Chondrocyte (in vitro differentiated cells): ENCODE measurements at regions not wholly inside any gene's neighbourhood (a gene's known extent, or its start where the extent isn't known, plus 50 kb on each side); places are given as distances from the start of the nearest gene placed in this dataset.
"Not testable (repeated sequence)": the region's sequence is repeated elsewhere in the genome, so short reads cannot be mapped to it uniquely, and the experiment has no call there.

Experiments used
- DNase-seq: peaks from one replicate; pipeline ENCODE4 v3.0.0; 2021; ENCODE audit warnings: mixed read lengths, low spot score
- H3K27ac Mint-ChIP-seq: one replicate; pipeline ENCODE4 v1.8.0; 2021; ENCODE audit warnings: mild to moderate bottlenecking, moderate library complexity, mixed read lengths; ENCODE audit not compliant: unreplicated experiment
- H3K27me3 Mint-ChIP-seq: 2 replicates; pipeline ENCODE4 v1.8.0; 2021; ENCODE audit warnings: low read depth, mixed read lengths
- H3K36me3 Mint-ChIP-seq: 2 replicates; pipeline ENCODE4 v1.8.0; 2021; ENCODE audit warnings: low read depth, mixed read lengths
- H3K4me1 Mint-ChIP-seq: 2 replicates; pipeline ENCODE4 v1.8.0; 2021; ENCODE audit warnings: low read depth, mild to moderate bottlenecking, mixed read lengths
- H3K4me3 Mint-ChIP-seq: one replicate; pipeline ENCODE4 v1.8.0; 2021; ENCODE audit warnings: mild to moderate bottlenecking, moderate library complexity, mixed read lengths; ENCODE audit not compliant: unreplicated experiment
- H3K9me3 Mint-ChIP-seq: 2 replicates; pipeline ENCODE4 v1.8.0; 2021; ENCODE audit warnings: low read depth, mixed read lengths
- TF ChIP-seq, protein P1 (sequence below): fragments of 200-600 bp; sonication (generic); IDR thresholded peaks from 2 replicates; pipeline ENCODE4 v1.5.0; 2021; ENCODE audit warnings: antibody characterized with exemption, mild to moderate bottlenecking, moderate library complexity

DNA sequence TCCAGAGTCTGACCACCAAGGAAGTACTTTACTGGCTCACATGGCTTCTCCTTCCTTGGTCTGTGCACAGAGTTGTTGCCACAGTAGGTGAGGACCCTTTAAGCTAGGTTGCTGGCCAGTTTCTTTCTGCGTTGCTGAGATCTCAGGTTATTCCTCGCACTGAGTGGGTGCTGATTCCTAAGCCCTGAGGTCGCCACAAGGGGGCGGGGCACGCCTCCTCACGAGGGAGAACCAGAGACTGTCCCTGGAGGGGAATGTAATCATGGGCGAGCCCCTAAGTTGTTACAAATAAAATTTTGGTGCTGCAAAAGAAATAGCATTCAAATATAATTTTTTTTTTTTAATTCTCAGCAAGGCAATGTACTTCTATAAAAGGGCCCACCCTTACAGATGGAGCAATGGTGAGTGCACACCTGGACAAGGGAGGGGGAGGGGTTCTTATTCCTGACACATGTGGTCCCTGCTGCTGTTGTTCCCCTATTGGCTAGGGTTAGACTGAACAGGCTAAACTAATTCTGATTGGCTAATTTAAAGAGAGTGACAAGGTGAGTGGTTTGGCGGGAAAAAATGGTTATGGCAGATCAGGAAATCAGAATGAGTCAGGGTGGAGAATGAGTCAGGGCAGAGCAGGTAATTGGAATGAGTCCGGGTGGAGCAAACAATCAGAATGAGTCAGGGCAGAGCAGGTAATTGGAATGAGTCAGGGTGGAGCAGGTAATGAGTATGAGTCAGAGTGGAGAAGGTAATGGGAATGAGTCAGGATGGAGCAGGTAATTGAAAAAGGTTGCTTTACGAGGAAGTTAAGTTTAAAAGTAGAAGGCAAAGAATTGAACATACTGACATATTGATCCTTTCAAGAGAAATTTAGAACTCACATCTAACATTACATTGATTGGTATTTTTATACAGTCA lies 107.5 kb downstream of the VSIG4 start:
- peaks cover 24% of the 10 kb centered on the region for H3K9me3 Mint-ChIP-seq
- no peak overlapping the region for H3K4me3 Mint-ChIP-seq
- no peaks in the 10 kb centered on the region for H3K27me3 Mint-ChIP-seq

DNA sequence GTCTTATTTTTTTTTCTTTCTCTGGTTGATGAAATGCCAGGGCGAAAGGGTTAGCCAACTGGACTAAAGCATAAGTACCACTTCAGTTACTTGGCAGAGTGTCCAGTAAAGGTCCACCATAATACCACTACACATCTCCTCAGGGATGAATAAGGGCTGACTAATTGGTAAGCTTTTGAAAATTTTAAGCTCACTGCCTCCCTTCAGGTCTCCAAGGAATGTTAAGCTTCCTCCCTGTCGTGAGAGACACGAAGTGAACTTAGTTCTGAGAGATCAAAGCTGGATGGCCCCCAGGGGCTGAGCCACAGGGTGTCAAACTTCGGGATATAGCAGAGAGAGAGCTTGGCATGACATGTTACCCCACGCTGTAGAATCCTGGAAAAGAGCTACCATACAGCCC lies 111.4 kb downstream of the VSIG4 start:
- no peak overlapping the region for H3K4me3 Mint-ChIP-seq
- H3K9me3 Mint-ChIP-seq, result peaks cover 19% of the 10 kb centered on the region
- no peak overlapping the region for H3K27ac Mint-ChIP-seq
- H3K36me3 Mint-ChIP-seq, result no peaks in the 10 kb centered on the region
- TF ChIP-seq, protein P1, sequence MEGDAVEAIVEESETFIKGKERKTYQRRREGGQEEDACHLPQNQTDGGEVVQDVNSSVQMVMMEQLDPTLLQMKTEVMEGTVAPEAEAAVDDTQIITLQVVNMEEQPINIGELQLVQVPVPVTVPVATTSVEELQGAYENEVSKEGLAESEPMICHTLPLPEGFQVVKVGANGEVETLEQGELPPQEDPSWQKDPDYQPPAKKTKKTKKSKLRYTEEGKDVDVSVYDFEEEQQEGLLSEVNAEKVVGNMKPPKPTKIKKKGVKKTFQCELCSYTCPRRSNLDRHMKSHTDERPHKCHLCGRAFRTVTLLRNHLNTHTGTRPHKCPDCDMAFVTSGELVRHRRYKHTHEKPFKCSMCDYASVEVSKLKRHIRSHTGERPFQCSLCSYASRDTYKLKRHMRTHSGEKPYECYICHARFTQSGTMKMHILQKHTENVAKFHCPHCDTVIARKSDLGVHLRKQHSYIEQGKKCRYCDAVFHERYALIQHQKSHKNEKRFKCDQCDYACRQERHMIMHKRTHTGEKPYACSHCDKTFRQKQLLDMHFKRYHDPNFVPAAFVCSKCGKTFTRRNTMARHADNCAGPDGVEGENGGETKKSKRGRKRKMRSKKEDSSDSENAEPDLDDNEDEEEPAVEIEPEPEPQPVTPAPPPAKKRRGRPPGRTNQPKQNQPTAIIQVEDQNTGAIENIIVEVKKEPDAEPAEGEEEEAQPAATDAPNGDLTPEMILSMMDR, result no peak
- H3K27me3 Mint-ChIP-seq, result no peaks in the 10 kb centered on the region
- H3K4me1 Mint-ChIP-seq, result no peaks in the 10 kb centered on the region
- no peak for DNase-seq

More for the DNA sequence above, 107.5 kb downstream of the VSIG4 start:
- TF ChIP-seq, protein P1, result no peak
- Mint-ChIP-seq H3K4me1 (no peaks in the 10 kb centered on the region), H3K36me3 (no peaks in the 10 kb centered on the region), H3K27ac (no peak overlapping the region)
- DNase-seq, result no peak

DNA sequence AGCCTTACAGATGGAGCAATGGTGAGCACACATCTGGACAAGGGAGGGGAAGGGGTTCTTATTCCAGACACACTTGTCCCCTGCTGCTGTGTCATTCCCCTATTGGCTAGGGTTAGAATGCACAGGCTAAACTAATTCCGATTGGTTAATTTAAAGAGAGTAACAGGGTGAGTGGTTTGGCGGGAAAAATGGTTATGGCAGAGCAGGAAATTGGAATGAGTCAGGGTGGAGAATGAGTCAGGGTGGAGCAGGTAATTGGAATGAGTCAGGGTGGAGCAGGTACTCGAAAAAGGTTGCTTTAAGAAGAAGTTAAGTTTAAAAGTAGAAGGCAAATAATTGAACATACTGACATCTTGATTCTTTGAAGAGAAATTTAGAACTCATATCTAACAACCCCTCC lies 112.5 kb downstream of the VSIG4 start:
- H3K27me3 Mint-ChIP-seq, H3K27ac Mint-ChIP-seq, DNase-seq, H3K4me1 Mint-ChIP-seq, H3K4me3 Mint-ChIP-seq, H3K36me3 Mint-ChIP-seq: not testable (repeated sequence)
- peaks cover 15% of the 10 kb centered on the region for H3K9me3 Mint-ChIP-seq

DNA sequence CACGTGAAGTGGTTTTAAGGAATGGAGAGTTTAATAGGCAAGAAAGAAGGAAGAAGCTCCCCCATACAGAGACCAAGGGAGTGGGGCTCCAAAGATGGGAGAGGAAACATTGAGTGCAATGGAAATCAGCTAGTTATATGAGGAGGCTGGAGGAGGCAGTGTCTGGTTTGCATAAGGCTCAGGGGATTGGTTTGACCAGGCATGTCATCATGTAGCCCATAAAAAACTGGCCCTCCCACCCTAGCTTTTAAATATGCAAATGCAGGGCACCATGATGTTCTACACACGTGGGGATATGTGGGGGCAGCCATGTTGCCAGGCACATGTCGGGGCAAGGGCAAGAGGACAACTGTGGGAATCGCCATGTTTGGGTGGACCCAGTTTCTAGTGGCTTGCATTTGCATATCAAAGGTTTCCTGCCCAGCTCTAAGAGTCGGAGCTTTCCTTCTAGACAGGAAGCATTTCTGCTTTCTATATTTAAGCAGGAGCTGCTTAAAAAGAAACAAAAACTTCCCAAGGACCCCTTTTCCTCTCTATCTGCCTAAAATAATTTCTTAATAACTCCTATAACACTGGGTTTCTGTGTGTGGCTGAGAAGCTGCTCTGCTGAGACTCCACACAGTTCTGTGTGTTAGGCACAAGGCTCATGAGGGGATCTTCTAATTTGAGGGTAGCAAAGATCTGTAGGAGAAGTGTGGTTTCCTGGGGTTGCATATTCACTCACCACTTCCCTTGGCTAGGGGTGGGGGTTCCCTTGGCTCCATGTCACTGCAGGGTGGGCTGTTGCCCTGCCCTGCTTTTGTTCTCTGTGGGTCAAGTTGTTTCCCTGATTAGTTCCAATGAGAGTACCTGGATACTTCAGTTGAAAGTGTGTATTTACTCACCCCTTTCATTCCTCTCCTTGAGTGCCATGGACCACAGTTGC lies 113.5 kb downstream of the VSIG4 start:
- TF ChIP-seq, protein P1, result no peak
- Mint-ChIP-seq H3K36me3 (no peaks in the 10 kb centered on the region), H3K27me3 (peaks cover 1% of the 10 kb centered on the region), H3K9me3 (peaks cover 11% of the 10 kb centered on the region), H3K27ac (no peak overlapping the region), H3K4me3 (no peak overlapping the region), H3K4me1 (no peaks in the 10 kb centered on the region)
- no peak for DNase-seq

DNA sequence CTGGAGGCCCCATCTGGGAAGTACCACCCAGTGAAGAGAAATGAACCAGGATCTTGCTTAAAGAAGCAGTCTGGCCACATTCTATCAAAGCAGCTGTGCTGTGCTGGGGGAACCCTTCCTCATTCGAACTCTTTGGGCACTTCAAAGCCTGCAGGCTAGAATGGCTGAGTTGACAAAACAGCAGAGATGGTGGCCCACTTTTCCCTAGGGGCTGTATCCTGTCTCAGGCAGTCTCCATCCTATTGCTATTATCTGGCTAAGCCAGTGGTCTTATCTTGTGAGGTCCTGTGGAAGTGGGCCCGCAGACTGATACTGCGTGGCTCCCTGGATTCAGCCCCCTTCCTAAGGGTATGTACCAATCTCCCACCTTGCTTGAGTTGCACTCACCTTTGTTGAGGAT lies 114.3 kb downstream of the VSIG4 start:
- TF ChIP-seq, protein P1, result no peak
- no peak for DNase-seq
- H3K27me3 Mint-ChIP-seq, result peaks cover 1% of the 10 kb centered on the region
- no peaks in the 10 kb centered on the region for H3K4me1 Mint-ChIP-seq
- H3K36me3 Mint-ChIP-seq, result no peaks in the 10 kb centered on the region
- peaks cover 11% of the 10 kb centered on the region for H3K9me3 Mint-ChIP-seq
- no peak overlapping the region for H3K27ac Mint-ChIP-seq
- no peak overlapping the region for H3K4me3 Mint-ChIP-seq
